HG03575 (cell line): ENCODE measurements at regions not wholly inside any gene's neighbourhood (a gene's known extent, or its start where the extent isn't known, plus 50 kb on each side); places are given as distances from the start of the nearest gene placed in this dataset.
"Not testable (repeated sequence)": the region's sequence is repeated elsewhere in the genome, so short reads cannot be mapped to it uniquely, and the experiment has no call there.

Experiments
- ATAC-seq: cut with Tn5 transposase; IDR thresholded peaks from one replicate; pipeline ENCODE4 v1.9.1; 2021; ENCODE audit not compliant: unreplicated experiment, insufficient number of reproducible peaks, low FRiP score; ENCODE audit errors: extremely low read depth

DNA sequence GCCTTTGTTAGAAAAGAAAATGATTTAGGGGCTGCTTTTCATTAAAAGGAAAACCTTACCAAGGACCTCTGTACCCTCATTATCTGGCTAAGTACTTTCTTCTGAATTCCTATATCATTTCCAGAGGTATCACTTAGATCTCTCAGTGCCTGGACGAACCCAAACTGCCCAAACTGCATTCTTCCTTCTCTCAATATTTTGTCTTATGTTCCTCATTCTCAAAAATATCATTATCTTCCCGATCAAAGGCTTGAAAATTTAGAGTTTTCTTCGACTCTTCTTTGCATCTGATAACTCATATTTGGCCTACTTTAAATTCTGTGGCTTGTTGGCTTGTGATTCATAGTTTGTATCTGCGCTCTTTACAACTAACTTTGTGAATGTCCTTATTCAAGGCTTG is 136.7 kb upstream of the TAF11L2 start:
- no peak for ATAC-seq

DNA sequence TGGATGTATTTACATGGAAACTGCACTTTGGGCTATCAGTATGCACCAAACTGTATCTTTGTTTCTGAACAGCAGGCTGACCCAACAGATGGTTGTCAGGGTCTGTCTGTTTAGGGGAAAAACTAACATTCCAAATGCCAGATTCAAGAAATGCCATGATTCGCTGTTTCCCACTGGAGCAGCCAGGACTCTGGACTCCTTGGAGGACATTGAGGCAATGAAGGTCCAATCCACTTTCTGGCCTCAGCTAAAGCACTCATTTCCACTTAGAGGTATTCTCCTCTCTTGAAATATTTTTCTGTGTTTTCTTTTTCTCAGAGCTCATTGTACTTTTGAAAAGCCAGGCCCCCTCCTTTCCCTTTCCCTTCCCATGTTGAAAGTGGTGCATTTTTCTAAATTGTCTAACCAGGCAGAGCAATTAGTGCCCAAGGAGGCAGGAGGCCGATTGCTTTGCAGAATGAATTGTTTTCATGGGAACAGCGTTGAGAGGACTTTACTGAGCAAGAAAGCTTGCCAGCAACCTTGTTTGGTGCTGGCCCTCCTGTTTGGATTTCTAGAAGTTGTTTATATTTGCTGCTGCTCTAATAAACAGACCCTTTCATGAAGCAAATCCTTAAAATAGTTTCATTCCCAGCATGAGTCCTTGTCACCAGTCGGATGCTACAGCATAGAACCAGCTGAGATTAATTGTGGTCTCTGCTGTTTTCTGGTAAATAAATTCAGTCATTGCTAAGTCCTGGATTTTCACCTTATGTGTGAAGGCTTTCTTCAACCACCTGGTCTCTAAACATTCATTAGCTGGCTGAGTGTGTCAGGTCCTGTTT is 132.8 kb upstream of the TAF11L2 start:
- no peak for ATAC-seq

DNA sequence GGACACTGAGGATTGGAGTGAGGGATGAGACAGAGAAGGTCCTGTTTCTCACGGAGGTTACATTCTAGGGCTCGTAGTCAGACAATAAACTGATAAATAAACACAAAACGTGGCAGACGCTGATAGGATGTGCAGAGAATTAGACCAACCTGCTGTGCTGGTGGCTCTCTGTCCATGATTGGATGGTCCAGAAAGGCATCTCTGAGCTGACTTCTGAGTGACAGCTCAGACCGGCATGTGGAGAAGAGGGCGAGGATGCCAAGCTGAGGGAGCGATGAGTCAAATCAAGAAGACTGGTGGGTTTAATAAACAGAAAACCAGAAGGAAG is 132.3 kb upstream of the TAF11L2 start:
- no peak for ATAC-seq

DNA sequence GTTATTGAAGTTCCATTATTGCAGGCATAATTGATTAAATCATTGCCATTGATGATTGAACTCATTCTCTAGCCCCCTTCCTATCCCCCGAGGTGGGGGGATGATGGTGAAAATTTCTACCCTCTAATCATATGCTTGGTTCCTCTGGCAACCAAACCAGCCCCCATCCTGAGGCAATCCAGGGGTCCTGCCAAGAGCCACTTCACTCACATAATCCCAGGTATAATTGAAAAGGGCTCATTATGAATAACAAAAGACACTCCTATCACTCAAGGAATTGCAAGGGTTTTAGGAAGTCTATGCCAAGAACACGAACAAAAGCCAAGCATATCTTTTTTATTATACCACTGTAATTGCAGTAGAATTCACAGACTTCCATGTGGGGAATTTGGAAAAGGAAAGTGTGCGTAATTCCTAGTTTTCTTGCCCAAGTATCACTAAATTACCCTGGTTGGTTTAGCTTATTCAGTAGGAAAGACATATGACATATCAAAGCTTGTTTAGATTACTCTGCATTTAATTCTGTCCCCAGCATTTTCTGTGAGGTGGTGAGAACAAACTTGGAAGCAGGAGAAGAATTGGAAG is 130.7 kb upstream of the TAF11L2 start:
- no peak for ATAC-seq

DNA sequence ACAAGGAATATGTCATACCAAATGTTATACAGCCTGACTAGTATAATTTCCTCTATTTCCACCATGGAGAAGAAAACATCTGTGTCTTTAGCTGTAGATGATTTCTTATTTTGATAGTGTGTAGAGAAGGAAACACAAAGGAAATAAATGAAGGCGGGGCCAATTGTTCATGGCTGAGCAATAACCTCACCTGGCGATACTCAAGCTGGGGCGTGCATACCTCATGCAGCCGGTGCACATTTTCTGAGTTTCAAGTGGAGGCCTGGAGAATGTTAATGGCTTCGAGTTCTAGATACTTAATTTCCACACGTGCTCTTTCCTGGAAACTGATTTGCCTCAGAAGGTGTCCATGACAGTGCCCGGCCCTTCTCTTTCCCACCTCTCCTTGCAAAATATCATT is 127.4 kb upstream of the TAF11L2 start:
- no peak for ATAC-seq

DNA sequence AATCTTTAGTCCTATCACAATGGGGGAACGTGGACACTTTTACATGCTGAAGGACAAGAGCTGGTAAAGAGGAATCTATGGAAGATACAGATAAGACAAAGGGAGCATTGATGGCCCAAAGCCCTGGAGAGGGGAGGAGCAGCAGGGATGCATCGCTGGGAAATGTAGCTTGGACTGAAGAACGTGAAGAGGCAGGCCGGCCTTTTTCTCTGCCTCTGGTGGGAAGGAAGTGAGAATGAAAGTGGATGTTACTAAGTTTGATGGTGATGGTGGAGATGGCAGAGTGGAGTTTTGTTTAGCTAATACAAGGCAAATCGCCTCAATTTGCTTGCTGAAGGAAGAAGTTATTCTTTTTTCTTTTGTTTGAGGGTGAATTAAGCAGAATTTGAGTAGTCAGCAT is 124.6 kb upstream of the TAF11L2 start:
- no peak for ATAC-seq

DNA sequence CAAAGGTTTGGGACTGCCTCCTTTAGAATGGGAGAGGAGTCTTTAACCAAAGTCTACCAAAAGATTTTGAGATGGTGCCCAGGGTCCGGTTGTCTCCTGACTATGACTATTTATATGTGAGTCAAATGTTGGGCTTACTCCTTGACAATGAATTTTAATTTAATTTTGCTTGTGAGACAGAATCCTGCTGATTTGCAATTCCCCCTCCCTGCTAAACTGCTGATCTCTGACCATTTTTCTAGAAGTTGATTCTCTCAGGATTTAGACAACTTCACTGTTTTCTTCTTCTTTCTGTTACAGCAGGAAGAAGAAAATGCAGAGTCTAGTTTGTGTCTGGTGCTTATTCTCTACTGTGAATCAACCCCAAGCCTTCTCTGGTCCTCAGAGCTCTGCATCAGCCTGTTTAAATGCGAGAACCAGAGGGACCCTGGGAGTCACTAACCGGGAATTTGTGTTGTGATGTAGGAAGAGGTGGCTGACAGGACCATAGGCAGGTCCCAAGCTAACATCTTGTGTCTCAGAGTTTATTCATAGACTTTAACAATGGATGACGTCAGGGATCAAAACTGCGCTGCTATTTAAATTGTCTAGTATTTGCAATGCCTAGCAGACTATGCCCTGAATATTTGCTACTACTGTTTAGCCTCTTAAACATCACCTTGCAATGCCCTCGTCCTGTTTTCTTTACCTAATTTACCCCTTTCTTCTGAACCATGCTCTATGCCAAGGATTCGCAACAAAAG is 124.0 kb upstream of the TAF11L2 start:
- ATAC-seq = no peak

DNA sequence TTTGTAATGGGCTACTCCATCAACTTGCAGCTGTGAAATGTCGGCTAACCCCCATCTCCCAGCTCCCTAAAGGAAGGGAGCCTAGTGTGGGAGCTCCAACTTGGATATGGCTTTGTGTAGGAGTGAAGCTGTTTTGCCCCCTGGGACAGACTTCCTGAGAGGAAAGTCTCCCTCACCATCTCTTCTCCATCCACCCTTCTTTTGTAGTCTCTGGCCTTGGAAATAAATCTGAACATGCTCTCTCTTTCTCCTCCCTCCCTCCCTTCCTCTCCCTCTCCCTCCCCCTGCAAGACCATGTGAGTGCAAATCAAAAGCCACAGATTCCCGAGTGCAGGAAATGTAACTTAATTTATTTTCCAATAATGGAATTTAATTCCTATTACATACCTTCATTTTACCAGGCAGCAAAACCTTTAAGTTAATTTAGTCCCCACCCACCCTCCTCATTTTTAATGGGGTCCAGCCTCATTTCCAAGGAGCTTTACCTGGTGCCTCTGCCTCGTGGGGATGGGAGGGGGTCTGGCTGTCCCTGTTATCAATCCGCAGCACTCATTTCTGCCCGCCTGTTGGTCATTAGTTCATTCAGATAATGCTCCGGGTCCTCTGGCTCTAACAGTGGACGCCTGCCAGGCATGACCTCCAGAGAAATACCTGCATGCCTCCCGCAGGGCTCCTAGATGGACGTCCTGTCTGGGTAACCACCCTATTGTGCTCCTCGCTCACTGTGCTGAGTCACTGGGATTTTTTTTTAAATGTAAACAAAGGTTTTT is 122.9 kb upstream of the TAF11L2 start:
- ATAC-seq = no peak

DNA sequence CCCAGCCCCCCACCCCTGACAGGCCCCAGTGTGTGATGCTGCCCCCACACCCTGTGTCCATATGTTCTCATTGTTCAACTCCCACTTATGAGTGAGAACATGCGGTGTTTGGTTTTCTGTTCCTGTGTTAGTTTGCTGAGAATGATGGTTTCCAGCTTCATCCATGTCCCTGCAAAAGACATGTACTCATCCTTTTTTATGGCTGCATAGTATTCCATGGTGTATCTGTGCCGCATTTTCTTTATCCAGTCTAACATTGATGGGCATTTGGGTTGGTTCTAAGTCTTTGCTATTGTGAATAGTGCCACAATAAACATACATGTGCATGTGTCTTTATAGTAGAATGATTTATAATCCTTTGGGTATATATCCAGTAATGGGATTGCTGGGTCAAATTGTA is 122.1 kb upstream of the TAF11L2 start:
- not testable (repeated sequence) for ATAC-seq

DNA sequence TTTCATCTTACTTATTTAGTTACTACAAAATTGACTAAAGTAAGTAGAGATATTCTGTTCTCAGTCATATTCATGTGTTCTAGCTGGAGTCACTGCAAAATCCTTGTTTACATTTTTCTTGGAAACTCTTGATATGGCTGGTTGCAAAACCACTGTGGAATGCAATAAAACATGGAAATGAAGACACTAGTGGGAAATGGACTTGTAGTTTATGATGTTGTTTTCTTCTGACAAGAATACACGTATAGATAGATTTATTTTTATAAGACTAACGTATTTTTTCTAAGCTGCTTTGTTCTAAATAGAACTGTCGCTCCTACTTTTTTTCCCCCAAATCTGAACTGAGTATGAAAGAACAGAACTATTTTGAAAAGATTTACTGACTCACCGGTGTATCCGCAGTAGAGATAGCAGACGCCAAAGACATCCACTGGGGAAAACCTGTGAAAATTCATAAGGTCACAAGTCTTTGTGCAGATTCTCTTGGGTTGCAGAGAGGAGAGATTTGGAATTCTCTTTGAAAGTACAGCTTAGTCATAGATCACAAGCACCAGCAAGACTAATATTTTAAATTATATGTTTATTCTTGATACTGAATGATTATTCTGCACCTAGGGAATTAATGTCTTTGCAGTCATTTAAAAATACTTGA is 119.6 kb upstream of the TAF11L2 start:
- ATAC-seq = no peak

DNA sequence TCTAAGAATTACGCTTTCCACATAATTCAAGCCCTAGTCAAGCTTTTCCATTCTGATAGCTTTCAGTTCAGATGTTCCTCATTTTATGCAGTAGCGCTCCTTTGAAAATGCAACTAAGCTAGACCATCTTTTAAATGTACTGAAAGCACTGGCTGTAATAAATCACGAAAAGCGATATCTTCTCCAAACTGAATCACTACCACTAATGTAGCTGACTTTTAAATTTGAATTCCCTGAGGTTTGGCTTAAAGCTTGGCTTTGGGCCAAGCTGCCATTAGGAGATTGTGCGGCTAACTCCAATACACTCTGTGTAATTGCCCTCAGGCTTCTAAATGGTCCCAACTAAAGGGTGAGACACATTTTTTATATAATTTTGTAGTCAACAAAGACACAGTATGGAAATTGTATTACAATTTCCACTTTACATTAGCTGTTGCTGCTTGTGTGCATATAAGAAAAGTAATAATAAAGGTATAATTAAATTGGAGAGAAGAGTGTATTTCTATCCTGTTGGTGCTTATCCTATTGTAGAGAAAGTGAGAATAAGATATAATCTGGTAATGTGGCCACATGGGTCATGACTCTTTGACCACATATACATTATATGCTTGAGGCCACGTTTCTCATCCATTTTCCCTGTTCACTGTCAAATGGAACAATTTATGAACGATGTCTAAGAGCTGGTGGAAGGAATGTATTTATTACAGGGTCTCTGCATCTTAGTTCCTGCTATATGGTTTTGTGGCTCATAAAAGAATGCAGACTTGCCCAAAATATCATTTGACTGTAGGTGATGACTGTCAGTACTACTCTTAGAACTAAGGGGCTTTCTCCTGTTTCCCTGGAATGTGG is 118.7 kb upstream of the TAF11L2 start:
- no peak for ATAC-seq

DNA sequence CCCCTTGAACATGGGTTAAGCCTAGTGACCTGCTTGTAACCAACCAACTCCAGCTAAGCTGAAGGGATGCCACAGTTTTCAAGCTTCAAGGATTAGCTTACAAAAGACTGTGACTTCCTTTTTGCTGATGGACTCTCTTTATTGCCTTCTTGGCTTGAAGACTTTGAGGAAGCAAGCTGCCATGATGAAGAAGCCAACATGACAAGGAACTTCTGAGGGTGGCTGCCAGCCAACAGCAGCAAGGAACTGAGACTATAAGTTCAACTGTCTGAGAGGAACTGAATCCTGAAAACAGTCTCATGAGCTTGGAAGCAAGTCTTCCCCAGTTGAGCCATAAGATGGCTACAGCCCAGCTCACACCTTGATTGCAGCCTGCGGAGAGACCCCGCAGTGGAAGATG is 116.1 kb upstream of the TAF11L2 start:
- ATAC-seq = no peak

DNA sequence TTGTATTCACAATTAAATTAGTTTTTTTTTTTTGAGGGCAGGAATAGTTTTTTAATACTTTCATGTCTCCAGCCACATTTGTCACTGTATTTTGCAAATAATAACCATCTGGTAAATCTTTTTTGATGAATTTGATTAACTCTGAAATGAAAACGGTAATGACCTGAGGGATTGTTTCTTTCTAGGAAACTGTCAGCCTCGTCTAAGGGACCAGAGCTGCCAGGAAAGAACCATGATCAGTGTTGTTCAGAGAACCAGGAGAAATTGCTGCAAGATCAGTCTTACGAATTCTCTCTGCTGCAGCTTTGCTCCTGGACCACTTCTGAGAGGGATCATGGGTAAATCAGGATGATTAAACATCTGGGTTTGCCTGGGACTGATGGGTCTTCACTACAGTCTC is 114.5 kb upstream of the TAF11L2 start:
- ATAC-seq = no peak

DNA sequence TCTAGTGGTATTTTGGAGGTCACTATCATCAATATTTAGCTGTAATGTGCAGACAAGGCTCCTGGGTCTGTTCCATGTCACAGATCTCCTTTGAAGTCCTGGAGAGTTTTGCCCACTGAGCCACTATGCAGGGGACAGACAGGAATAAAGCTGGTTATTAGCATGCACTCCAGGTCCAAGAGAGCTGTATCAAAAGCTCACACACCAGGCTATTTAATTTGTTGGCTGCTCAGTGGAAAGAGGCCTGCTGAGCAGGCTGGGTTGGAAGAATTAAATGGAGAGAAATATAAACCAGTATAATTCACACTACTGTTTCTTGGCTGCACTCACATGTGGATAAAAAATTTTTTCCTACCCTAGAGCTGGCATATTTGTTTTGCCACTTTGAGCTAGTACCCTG is 113.8 kb upstream of the TAF11L2 start:
- ATAC-seq = no peak

DNA sequence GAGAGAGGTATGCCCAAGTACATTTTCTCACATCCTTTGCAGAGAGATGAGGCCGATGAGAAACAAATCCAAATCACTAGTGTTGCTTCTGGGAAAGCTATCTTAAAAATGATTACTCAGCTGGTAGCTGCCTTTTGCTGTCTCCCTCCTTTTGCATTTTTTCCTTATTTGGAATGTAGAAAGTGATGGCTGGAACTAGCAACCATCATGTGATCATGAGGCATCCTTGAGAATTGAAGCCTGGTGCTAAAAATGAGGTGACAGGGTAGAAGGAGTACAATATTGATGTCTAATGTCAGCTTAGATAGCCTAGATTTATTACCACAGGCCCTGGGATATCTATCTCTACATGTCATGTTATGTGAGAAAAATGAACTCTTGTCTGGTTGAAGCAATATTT is 109.3 kb upstream of the TAF11L2 start:
- no peak for ATAC-seq

DNA sequence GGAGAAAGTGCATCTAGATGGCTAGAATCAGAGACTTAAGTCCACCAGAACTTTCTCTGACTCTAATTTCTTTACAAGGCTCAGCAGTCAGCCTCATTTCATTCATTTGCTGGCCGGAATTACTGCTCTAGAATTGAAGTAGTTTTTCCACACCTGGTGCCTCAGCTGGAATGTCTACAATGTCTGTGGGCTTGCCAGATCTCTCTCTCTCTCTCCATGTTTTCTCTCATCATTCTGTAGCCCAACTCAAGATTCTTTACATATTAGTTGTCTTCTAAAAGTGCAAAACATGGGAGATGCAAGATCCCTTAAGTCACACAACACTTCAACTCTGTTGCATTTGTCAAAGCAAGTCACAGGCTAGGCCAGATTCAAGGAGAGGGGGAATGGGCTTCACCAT is 103.9 kb upstream of the TAF11L2 start:
- ATAC-seq = no peak

DNA sequence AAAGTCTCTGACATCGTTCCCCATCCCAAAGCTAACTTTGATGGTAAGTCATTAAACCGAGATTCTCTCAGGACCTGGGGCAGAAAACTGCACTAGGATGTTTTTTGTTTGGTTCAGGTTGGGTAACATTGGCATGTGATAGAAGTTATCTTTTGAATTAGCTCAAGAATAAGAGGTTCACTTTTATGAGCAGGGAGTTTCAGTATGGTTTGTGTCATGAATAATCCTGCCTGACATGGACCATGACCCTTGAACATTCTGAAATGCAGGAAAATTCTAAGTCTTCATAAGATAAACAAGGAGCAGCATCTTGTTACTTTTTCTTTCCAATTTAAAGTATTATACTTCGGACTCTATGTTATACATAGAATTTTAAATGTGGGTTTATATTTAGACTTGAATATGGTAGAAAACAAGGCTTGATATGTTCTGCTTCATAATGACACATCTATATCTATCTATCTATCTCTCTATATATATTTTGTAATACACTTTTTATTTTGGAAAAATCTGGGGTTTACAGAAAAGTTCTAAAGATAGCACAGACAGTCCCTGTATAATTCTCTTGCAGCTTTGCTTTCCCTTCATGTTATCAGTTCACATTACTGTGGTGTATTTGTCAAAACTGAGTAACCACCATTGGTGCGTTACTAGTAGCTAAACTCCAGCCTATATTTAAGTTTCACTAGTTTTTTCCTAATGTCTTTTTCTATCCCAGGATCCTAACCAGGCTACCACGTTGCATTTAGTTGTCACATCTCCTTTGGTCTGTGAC is 102.7 kb upstream of the TAF11L2 start:
- no peak for ATAC-seq

DNA sequence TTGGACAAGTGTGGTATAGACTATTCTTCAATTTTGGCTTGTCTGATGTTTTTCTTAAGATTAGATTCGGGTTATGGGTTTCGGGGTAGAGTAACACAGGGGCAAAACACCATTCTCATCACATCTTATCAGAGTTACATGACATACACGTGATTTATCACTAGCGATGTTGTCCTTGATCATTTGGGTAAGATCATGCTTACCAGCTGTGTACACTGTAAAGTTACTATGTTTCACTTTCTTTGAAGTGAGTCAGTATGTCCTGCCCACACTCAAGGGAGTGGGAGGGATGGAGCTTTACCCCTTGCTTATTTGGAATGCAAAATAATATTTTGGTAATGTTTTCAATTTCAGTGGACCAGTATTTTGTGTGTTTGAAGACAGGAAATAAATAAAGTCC is 101.8 kb upstream of the TAF11L2 start:
- ATAC-seq = no peak
